ENCODE measurements at regions not wholly inside any gene's neighbourhood (a gene's known extent, or its start where the extent isn't known, plus 50 kb on each side); places are given as distances from the start of the nearest gene placed in this dataset.

DNA sequence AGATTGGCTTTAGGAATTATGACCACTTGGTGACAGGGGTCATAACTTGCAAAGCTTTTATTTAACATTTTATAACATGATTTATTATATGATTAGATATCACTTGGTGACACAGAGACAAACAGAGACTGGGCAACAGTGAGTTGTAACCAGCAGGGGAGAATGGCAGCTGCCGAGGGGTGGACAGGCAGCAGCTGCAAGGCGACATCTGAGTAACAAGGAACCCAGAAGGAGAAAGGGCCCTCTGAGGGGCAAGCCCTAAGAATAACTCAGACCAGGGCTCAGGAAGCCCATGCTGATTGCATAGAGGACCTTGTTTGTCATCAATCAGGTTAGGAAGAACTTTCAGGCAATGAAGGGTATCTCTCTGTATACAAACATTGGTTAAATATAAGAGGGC lies 339.9 kb upstream of the SOX11 start:
- peaks cover 17% of the 10 kb centered on the region for H3K27me3 ChIP-seq (ENCODE audit: insufficient read depth, low read depth)
- H3K4me1 ChIP-seq (replicated peaks; ENCODE audit: insufficient read depth) = no peaks in the 10 kb centered on the region
- H4K20me1 ChIP-seq (ENCODE audit: insufficient read depth) = no peaks in the 10 kb centered on the region
- H3F3A ChIP-seq (ENCODE audit: insufficient read depth, low read depth) = no peaks in the 10 kb centered on the region
- no peak overlapping the region for H2AFZ ChIP-seq
- H3K9me3 ChIP-seq (ENCODE audit: insufficient read depth, low read depth) = no peaks in the 10 kb centered on the region
- intact Hi-C loops (cut with micrococcal nuclease; ENCODE audit: unreplicated experiment) = no loop called here
- no peak for DNase-seq
- no peaks in the 10 kb centered on the region for H3K79me2 ChIP-seq (ENCODE audit: low read depth)
- no peaks in the 10 kb centered on the region for H3K9me2 ChIP-seq (ENCODE audit: insufficient read depth)
- H3K27ac ChIP-seq = no peak overlapping the region
- no TSS peak for BruUV-seq (replicated peaks)
- POLR2A ChIA-PET (ENCODE audit: unreplicated experiment) = no interaction called here
- H3K4me2 ChIP-seq = no peak overlapping the region
- CTCF ChIA-PET = no interaction called here
- TF ChIP-seq CTCF (conservative IDR thresholded peaks at IDR 0.05) (no peak), EZH2 (IDR thresholded peaks at IDR 0.05; ENCODE audit: low read depth) (no peak)
- no peak overlapping the region for H3K4me3 ChIP-seq
- H3K36me3 ChIP-seq (ENCODE audit: low read depth) = no peaks in the 10 kb centered on the region

DNA sequence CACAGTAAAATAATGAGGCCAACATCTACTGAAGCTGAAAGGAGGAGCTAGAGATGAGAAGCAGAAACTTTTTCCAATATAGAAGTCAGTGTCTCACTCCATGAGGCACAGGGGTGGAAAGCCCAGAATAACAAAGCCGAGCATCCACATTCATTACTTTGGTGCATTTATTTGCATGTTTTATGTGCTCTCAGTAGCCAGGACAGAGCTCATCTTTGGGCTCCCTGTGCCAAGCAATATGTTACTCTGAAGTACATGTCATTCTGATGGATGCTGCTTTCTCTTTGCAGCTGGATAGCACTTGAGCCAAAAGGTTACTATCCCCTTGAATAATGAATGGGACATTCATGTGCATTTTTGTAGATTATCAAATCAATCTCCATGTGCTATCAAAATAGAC lies 338.6 kb upstream of the SOX11 start:
- POLR2A ChIA-PET (ENCODE audit: unreplicated experiment) = no interaction called here
- Histone ChIP-seq H3K4me2 (no peak overlapping the region), H2AFZ (no peak overlapping the region), H3K9me3 (ENCODE audit: insufficient read depth, low read depth) (no peaks in the 10 kb centered on the region), H3K9me2 (ENCODE audit: insufficient read depth) (no peaks in the 10 kb centered on the region), H3F3A (ENCODE audit: insufficient read depth, low read depth) (no peaks in the 10 kb centered on the region), H3K79me2 (ENCODE audit: low read depth) (no peaks in the 10 kb centered on the region), H3K36me3 (ENCODE audit: low read depth) (no peaks in the 10 kb centered on the region), H3K27me3 (ENCODE audit: insufficient read depth, low read depth) (peaks cover 17% of the 10 kb centered on the region), H3K4me1 (replicated peaks; ENCODE audit: insufficient read depth) (no peaks in the 10 kb centered on the region), H3K27ac (no peak overlapping the region), H4K20me1 (ENCODE audit: insufficient read depth) (no peaks in the 10 kb centered on the region), H3K4me3 (no peak overlapping the region)
- intact Hi-C loops (cut with micrococcal nuclease; ENCODE audit: unreplicated experiment) = no loop called here
- CTCF ChIA-PET = no interaction called here
- BruUV-seq (replicated peaks) = no TSS peak
- DNase-seq = no peak
- TF ChIP-seq EZH2 (IDR thresholded peaks at IDR 0.05; ENCODE audit: low read depth) = no peak
- no peak for TF ChIP-seq CTCF (conservative IDR thresholded peaks at IDR 0.05)

DNA sequence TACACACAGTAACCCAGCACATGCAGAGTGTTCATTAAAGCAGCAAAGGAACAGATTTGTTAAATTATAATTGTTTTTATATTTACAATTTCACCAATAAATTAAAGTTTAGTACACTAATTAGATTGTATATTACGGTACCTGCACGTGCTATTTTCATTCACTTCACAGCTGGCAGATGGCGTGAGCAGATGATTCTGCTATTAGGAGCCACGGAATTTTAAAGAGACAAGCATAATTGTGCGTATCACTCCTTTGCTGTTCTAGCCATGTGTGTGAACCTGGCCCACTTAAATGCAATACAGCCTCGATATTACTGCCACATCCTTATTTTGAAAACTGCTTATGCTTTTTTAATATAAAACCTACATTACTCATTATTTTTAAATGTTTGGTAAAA lies 332.8 kb upstream of the SOX11 start:
- no peaks in the 10 kb centered on the region for H3F3A ChIP-seq (ENCODE audit: insufficient read depth, low read depth)

More for the DNA sequence above, 332.8 kb upstream of the SOX11 start:
- Histone ChIP-seq H3K9me2 (ENCODE audit: insufficient read depth) (no peaks in the 10 kb centered on the region), H3K27ac (no peak overlapping the region), H4K20me1 (ENCODE audit: insufficient read depth) (no peaks in the 10 kb centered on the region; the same call in 1 of the 2 replicates), H3K27me3 (ENCODE audit: insufficient read depth, low read depth) (peaks cover 22% of the 10 kb centered on the region), H3K36me3 (ENCODE audit: low read depth) (no peaks in the 10 kb centered on the region), H2AFZ (no peak overlapping the region), H3K79me2 (ENCODE audit: low read depth) (no peaks in the 10 kb centered on the region), H3K4me1 (replicated peaks; ENCODE audit: insufficient read depth) (no peaks in the 10 kb centered on the region), H3K4me3 (no peak overlapping the region), H3K4me2 (no peak overlapping the region), H3K9me3 (ENCODE audit: insufficient read depth, low read depth) (no peaks in the 10 kb centered on the region)
- TF ChIP-seq CTCF (conservative IDR thresholded peaks at IDR 0.05) = no peak
- TF ChIP-seq EZH2 (IDR thresholded peaks at IDR 0.05; ENCODE audit: low read depth) = no peak
- ChIA-PET CTCF (no interaction called here), POLR2A (ENCODE audit: unreplicated experiment) (no interaction called here)
- BruUV-seq (replicated peaks) = no TSS peak
- DNase-seq = no peak
- intact Hi-C loops (cut with micrococcal nuclease; ENCODE audit: unreplicated experiment) = no loop called here
